ENCODE measurements at regions not wholly inside any gene's neighbourhood (a gene's known extent, or its start where the extent isn't known, plus 50 kb on each side); places are given as distances from the start of the nearest gene placed in this dataset.

GRCh38 chr5:33075731-33076130 lies 364.6 kb downstream of the NPR3 start:
- FAIRE-seq (no peak), DNase-seq (ENCODE audit: low read depth in 1 of 2, low spot score in 1 of 2) (no peak), ATAC-seq (no peak)
- H3K4me2 ChIP-seq, result no peak overlapping the region
- 49% methylated on average over 2 of the region's 2 CpGs for WGBS (ENCODE audit: missing lambda C conversion rate)
- ChIA-PET CTCF (no interaction called here), POLR2A (no interaction called here)
- no peaks in the 10 kb centered on the region for H3K9me3 ChIP-seq
- peaks cover 7% of the 10 kb centered on the region; the same call in 1 of the 3 replicates for H3K4me1 ChIP-seq
- no peak overlapping the region for H3K27ac ChIP-seq
- no peak overlapping the region for H3K4me3 ChIP-seq
- no peak for TF ChIP-seq RARB (CRISPR knock-in tag; IDR thresholded peaks at IDR 0.05)
- no peak for TF ChIP-seq PHF8 (IDR thresholded peaks at IDR 0.05; ENCODE audit: borderline replicate concordance, low read depth)
- no peak for TF ChIP-seq POLR2AphosphoS2 (conservative IDR thresholded peaks at IDR 0.05; ENCODE audit: low read length)
- TF ChIP-seq, protein P1, sequence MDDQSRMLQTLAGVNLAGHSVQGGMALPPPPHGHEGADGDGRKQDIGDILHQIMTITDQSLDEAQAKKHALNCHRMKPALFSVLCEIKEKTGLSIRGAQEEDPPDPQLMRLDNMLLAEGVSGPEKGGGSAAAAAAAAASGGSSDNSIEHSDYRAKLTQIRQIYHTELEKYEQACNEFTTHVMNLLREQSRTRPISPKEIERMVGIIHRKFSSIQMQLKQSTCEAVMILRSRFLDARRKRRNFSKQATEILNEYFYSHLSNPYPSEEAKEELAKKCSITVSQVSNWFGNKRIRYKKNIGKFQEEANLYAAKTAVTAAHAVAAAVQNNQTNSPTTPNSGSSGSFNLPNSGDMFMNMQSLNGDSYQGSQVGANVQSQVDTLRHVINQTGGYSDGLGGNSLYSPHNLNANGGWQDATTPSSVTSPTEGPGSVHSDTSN (IDR thresholded peaks at IDR 0.05), result no peak
- no peak for TF ChIP-seq JUNB (IDR thresholded peaks at IDR 0.05)
- TF ChIP-seq EHF (CRISPR knock-in tag; IDR thresholded peaks at IDR 0.05), result no peak
- TF ChIP-seq NR3C1 (IDR thresholded peaks at IDR 0.05), result no peak
- no peak for TF ChIP-seq CBX8 (IDR thresholded peaks at IDR 0.05)
- no peak for TF ChIP-seq EHMT2 (IDR thresholded peaks at IDR 0.05; ENCODE audit: low read depth)
- TF ChIP-seq, protein P2, sequence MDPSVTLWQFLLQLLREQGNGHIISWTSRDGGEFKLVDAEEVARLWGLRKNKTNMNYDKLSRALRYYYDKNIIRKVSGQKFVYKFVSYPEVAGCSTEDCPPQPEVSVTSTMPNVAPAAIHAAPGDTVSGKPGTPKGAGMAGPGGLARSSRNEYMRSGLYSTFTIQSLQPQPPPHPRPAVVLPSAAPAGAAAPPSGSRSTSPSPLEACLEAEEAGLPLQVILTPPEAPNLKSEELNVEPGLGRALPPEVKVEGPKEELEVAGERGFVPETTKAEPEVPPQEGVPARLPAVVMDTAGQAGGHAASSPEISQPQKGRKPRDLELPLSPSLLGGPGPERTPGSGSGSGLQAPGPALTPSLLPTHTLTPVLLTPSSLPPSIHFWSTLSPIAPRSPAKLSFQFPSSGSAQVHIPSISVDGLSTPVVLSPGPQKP (IDR thresholded peaks at IDR 0.05; ENCODE audit: low read depth, low read length), result no peak

DNA sequence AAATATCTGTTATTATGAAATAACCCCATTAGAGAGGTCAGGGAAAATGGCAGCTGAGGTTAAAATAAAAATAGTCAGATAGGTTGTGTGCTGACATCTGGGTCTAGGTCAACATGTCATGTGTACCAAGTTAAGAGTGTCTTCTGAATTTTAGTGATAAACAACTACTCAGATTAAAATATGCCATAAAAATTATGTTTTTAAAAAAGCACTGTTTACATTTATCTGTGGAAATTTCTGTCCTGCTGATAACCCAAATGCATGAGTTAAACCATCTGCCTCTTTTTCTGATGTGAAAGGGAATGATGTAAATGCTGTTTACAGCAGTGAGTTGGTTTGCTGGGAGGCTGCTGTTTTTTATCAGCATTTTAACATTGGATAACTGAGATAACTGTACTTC lies 361.2 kb upstream of the TARS1 start:
- Histone ChIP-seq H3K4me2 (no peak overlapping the region), H3K4me3 (no peak overlapping the region), H3K9me3 (no peaks in the 10 kb centered on the region), H3K4me1 (peaks cover 4% of the 10 kb centered on the region; the same call in 1 of the 3 replicates), H3K27ac (no peak overlapping the region)
- ATAC-seq (no peak), DNase-seq (ENCODE audit: low read depth in 1 of 2, low spot score in 1 of 2) (no peak), FAIRE-seq (no peak)
- ChIA-PET POLR2A (no interaction called here), CTCF (no interaction called here)
- TF ChIP-seq EHMT2 (IDR thresholded peaks at IDR 0.05; ENCODE audit: low read depth), result no peak
- TF ChIP-seq SMC3 (IDR thresholded peaks at IDR 0.05), result no peak
- TF ChIP-seq, protein P3, sequence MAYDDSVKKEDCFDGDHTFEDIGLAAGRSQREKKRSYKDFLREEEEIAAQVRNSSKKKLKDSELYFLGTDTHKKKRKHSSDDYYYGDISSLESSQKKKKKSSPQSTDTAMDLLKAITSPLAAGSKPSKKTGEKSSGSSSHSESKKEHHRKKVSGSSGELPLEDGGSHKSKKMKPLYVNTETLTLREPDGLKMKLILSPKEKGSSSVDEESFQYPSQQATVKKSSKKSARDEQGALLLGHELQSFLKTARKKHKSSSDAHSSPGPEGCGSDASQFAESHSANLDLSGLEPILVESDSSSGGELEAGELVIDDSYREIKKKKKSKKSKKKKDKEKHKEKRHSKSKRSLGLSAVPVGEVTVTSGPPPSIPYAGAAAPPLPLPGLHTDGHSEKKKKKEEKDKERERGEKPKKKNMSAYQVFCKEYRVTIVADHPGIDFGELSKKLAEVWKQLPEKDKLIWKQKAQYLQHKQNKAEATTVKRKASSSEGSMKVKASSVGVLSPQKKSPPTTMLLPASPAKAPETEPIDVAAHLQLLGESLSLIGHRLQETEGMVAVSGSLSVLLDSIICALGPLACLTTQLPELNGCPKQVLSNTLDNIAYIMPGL (CRISPR knock-in tag; IDR thresholded peaks at IDR 0.05; ENCODE audit: borderline replicate concordance), result no peak
- no peak for TF ChIP-seq JUN (IDR thresholded peaks at IDR 0.05)
- no peak for TF ChIP-seq HEYL (CRISPR knock-in tag; IDR thresholded peaks at IDR 0.05)
- TF ChIP-seq ZC3H11A (IDR thresholded peaks at IDR 0.05), result no peak
- no peak for TF ChIP-seq CHD2 (IDR thresholded peaks at IDR 0.05; ENCODE audit: low read length, partially characterized antibody)
- no peak for TF ChIP-seq EHF (CRISPR knock-in tag; IDR thresholded peaks at IDR 0.05)

GRCh38 chr5:33080287-33080686 lies 360.5 kb upstream of the TARS1 start:
- FAIRE-seq, result no peak
- H3K4me1 ChIP-seq, result no peaks in the 10 kb centered on the region
- no peak for ATAC-seq
- ChIA-PET CTCF (interaction anchor here (1.0 kb wide), 1 partner anchor 14 kb away, joined by 3 read pairs; no protein-coding TSS in a partner anchor), POLR2A (no interaction called here)
- H3K4me2 ChIP-seq, result no peak overlapping the region
- H3K9me3 ChIP-seq, result no peaks in the 10 kb centered on the region
- H3K27ac ChIP-seq, result no peak overlapping the region
- H3K4me3 ChIP-seq, result no peak overlapping the region
- WGBS (ENCODE audit: missing lambda C conversion rate), result 39% methylated on average over 4 of the region's 4 CpGs
- TF ChIP-seq PHF8 (IDR thresholded peaks at IDR 0.05; ENCODE audit: borderline replicate concordance, low read depth) (no peak), CBX8 (IDR thresholded peaks at IDR 0.05) (no peak), ZSCAN20 (CRISPR knock-in tag; IDR thresholded peaks at IDR 0.05) (no peak), MYC (IDR thresholded peaks at IDR 0.05; ENCODE audit: borderline replicate concordance, low read length) (no peak), KDM1A (IDR thresholded peaks at IDR 0.05; ENCODE audit: low read depth) (no peak), MAX (IDR thresholded peaks at IDR 0.05) (no peak), E2F6 (IDR thresholded peaks at IDR 0.05; ENCODE audit: borderline replicate concordance, low read depth) (no peak), NPAS2 (CRISPR knock-in tag; IDR thresholded peaks at IDR 0.05; ENCODE audit: borderline replicate concordance) (no peak), CBX2 (IDR thresholded peaks at IDR 0.05; ENCODE audit: borderline replicate concordance, low read depth) (no peak)
- DNase-seq (ENCODE audit: low read depth in 1 of 2, low spot score in 1 of 2), result no peak

All from A549 (cell line).